ENCODE measurements at regions not wholly inside any gene's neighbourhood (a gene's known extent, or its start where the extent isn't known, plus 50 kb on each side); places are given as distances from the start of the nearest gene placed in this dataset.

DNA sequence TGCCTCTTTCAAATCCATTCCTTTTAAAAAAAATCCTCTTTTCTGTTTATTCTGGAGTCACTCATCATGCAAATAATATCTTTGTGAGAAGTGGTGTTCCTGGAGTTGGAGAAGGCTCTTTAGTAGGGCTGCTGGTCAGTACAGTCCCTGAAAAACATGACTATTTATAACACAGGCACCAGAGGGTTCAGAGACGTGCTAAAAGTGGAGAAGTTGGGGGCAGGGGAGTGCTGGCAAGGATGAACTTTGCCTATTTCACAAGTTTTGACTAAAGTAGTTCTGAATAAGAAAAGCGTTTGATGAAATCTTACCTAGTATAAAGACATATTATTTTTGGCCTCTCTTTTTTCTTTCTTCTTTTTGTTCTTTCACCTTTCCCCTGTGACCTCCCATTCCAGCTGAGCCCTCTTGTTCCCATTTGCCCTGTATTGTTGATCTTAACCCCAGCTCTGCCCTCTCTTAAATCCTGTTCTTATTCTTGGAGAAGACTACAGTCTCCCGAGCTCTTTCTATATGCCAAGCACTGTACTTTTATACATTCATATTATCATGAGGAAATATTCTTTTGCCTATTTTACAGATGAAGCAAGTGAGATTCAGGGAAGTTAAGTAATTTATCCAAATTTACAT is 129.1 kb downstream of the TM9SF2 start:
- H3K27me3 ChIP-seq (ENCODE audit: control insufficient read depth, extremely low read depth, insufficient read depth, low read length), result no peaks in the 10 kb centered on the region
- H3K4me3 ChIP-seq (ENCODE audit: control insufficient read depth in 2 of 3, extremely low read depth in 1 of 3, insufficient read depth in 2 of 3, low read depth in 1 of 3, low read length in 3 of 3), result no peak overlapping the region
- DNase-seq (ENCODE audit: low read depth, low spot score) (no peak), FAIRE-seq (no peak)
- H3K4me2 ChIP-seq (ENCODE audit: control insufficient read depth, extremely low read depth, insufficient read depth, low read depth, low read length), result no peak overlapping the region
- H2AFZ ChIP-seq (ENCODE audit: control insufficient read depth, low read length), result no peak overlapping the region
- no peaks in the 10 kb centered on the region for H4K20me1 ChIP-seq (ENCODE audit: control insufficient read depth, extremely low read depth, insufficient read depth, low read length)
- H3K27ac ChIP-seq (ENCODE audit: control insufficient read depth, insufficient read depth, low read length), result no peak overlapping the region
- no peaks in the 10 kb centered on the region for H3K36me3 ChIP-seq (ENCODE audit: control insufficient read depth in 2 of 2, extremely low read depth in 1 of 2, insufficient read depth in 2 of 2, low read length in 2 of 2)
- TF ChIP-seq, protein P1, sequence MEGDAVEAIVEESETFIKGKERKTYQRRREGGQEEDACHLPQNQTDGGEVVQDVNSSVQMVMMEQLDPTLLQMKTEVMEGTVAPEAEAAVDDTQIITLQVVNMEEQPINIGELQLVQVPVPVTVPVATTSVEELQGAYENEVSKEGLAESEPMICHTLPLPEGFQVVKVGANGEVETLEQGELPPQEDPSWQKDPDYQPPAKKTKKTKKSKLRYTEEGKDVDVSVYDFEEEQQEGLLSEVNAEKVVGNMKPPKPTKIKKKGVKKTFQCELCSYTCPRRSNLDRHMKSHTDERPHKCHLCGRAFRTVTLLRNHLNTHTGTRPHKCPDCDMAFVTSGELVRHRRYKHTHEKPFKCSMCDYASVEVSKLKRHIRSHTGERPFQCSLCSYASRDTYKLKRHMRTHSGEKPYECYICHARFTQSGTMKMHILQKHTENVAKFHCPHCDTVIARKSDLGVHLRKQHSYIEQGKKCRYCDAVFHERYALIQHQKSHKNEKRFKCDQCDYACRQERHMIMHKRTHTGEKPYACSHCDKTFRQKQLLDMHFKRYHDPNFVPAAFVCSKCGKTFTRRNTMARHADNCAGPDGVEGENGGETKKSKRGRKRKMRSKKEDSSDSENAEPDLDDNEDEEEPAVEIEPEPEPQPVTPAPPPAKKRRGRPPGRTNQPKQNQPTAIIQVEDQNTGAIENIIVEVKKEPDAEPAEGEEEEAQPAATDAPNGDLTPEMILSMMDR (optimal IDR thresholded peaks at IDR 0.05 in 1 of 3, IDR thresholded peaks at IDR 0.05 in 1 of 3, conservative IDR thresholded peaks at IDR 0.05 in 1 of 3; ENCODE audit: extremely low read depth in 1 of 3, insufficient read depth in 2 of 3, low read length in 3 of 3), result no peak
- TF ChIP-seq EZH2 (IDR thresholded peaks at IDR 0.05; ENCODE audit: low read length), result no peak
- H3K4me1 ChIP-seq (ENCODE audit: control insufficient read depth, extremely low read depth, insufficient read depth, low read length), result no peaks in the 10 kb centered on the region
- dilution Hi-C loops (cut with MboI; ENCODE audit: extremely low pct_ligation_motif_present, low sequenced_read_pairs), result no loop called here
- no peaks in the 10 kb centered on the region for H3K9me3 ChIP-seq (ENCODE audit: control insufficient read depth, low read depth, low read length)
- H3K9ac ChIP-seq (ENCODE audit: control insufficient read depth, extremely low read depth, insufficient read depth, low read length), result no peak overlapping the region
- no peaks in the 10 kb centered on the region for H3K9me1 ChIP-seq (ENCODE audit: control insufficient read depth, extremely low read depth, insufficient read depth, low read length)
- no peaks in the 10 kb centered on the region for H3K79me2 ChIP-seq (ENCODE audit: control insufficient read depth, insufficient read depth, low read length)

DNA sequence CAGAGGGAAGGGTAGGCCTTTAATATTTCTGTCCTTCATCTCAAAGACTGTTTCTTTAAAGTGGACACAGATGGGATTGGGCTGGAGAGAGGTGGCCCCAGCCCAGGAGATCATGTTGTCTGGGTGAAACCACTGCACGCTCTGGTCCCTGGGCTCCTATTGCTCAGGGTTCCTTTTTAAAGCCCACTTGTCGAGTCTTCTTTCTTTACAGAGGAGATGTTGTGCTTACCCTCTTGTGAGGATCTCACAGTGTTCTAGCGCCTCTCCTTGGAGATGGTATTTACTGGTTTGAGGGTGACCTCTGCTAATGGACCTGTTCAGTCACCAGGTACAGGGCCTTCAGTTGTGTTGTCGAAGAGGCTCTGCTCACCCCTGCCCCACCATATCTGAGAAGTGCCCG is 128.4 kb downstream of the TM9SF2 start:
- H3K9ac ChIP-seq (ENCODE audit: control insufficient read depth, extremely low read depth, insufficient read depth, low read length), result no peak overlapping the region
- no peaks in the 10 kb centered on the region for H3K36me3 ChIP-seq (ENCODE audit: control insufficient read depth in 2 of 2, extremely low read depth in 1 of 2, insufficient read depth in 2 of 2, low read length in 2 of 2)
- TF ChIP-seq, protein P1 (optimal IDR thresholded peaks at IDR 0.05 in 1 of 3, IDR thresholded peaks at IDR 0.05 in 1 of 3, conservative IDR thresholded peaks at IDR 0.05 in 1 of 3; ENCODE audit: extremely low read depth in 1 of 3, insufficient read depth in 2 of 3, low read length in 3 of 3), result no peak
- TF ChIP-seq EZH2 (IDR thresholded peaks at IDR 0.05; ENCODE audit: low read length), result no peak
- dilution Hi-C loops (cut with MboI; ENCODE audit: extremely low pct_ligation_motif_present, low sequenced_read_pairs), result no loop called here
- no peak for DNase-seq (ENCODE audit: low read depth, low spot score)
- no peak overlapping the region for H3K27ac ChIP-seq (ENCODE audit: control insufficient read depth, insufficient read depth, low read length)
- H3K9me3 ChIP-seq (ENCODE audit: control insufficient read depth, low read depth, low read length), result no peaks in the 10 kb centered on the region
- no peaks in the 10 kb centered on the region for H3K4me1 ChIP-seq (ENCODE audit: control insufficient read depth, extremely low read depth, insufficient read depth, low read length)
- FAIRE-seq, result no peak
- H3K4me2 ChIP-seq (ENCODE audit: control insufficient read depth, extremely low read depth, insufficient read depth, low read depth, low read length), result no peak overlapping the region
- H2AFZ ChIP-seq (ENCODE audit: control insufficient read depth, low read length), result no peak overlapping the region
- no peaks in the 10 kb centered on the region for H3K9me1 ChIP-seq (ENCODE audit: control insufficient read depth, extremely low read depth, insufficient read depth, low read length)
- no peaks in the 10 kb centered on the region for H4K20me1 ChIP-seq (ENCODE audit: control insufficient read depth, extremely low read depth, insufficient read depth, low read length)
- no peaks in the 10 kb centered on the region for H3K79me2 ChIP-seq (ENCODE audit: control insufficient read depth, insufficient read depth, low read length)
- no peaks in the 10 kb centered on the region for H3K27me3 ChIP-seq (ENCODE audit: control insufficient read depth, extremely low read depth, insufficient read depth, low read length)
- no peak overlapping the region for H3K4me3 ChIP-seq (ENCODE audit: control insufficient read depth in 2 of 3, extremely low read depth in 1 of 3, insufficient read depth in 2 of 3, low read depth in 1 of 3, low read length in 3 of 3)
